PC-3 (cell line): ENCODE measurements at regions not wholly inside any gene's neighbourhood (a gene's known extent, or its start where the extent isn't known, plus 50 kb on each side); places are given as distances from the start of the nearest gene placed in this dataset.
"Not testable (repeated sequence)": the region's sequence is repeated elsewhere in the genome, so short reads cannot be mapped to it uniquely, and the experiment has no call there.

Experiments used
- ATAC-seq: fragments of 200-7000 bp; cut with Tn5 transposase; 2 replicates; pipeline ENCODE4 v1.9.1; 2020; ENCODE audit warnings: mild to moderate bottlenecking, moderate library complexity
- BruUV-seq: library from RNA; stranded (reverse); fragments of 400-500 nt; replicated peaks from 2 replicates; lab custom pipeline; 2021; lab: Mats Ljungman, UMichigan
- CTCF ChIA-PET: fragments of 300-600 bp; sonication (Branson Sonifier 250); formaldehyde crosslinking; loops from one replicate; lab custom pipeline; 2022; ENCODE audit warnings: antibody characterized with exemption; lab: Charles Lee
- POLR2A ChIA-PET: fragments of 300-600 bp; sonication (Branson Sonifier 250); formaldehyde crosslinking; loops from one replicate; lab custom pipeline; 2022; ENCODE audit warnings: antibody characterized with exemption; ENCODE audit not compliant: unreplicated experiment; lab: Charles Lee
- DNase-seq: peaks from one replicate; pipeline ENCODE4 v3.0.0-alpha.2; 2015
- H2AFZ ChIP-seq: fragments of 300-600 bp; sonication (generic); 2 replicates; pipeline ENCODE4 v1.6.0; 2016; ENCODE audit warnings: antibody characterized with exemption, low read length
- H3F3A ChIP-seq: fragments of 300-600 bp; sonication (generic); one replicate; pipeline ENCODE4 v1.6.0; 2017; ENCODE audit warnings: antibody characterized with exemption, low read length, control low read depth, mild to moderate bottlenecking; ENCODE audit not compliant: unreplicated experiment
- H3K27ac ChIP-seq: fragments of 300-600 bp; sonication (generic); 2 replicates; pipeline ENCODE4 v1.5.1; 2016; ENCODE audit warnings: mild to moderate bottlenecking, low read length
- H3K27me3 ChIP-seq: fragments of 300-600 bp; sonication (generic); 2 replicates; pipeline ENCODE4 v1.6.1; 2016; ENCODE audit warnings: low read length, mixed read lengths
- H3K36me3 ChIP-seq: fragments of 300-600 bp; sonication (generic); 2 replicates; pipeline ENCODE4 v1.6.1; 2016; ENCODE audit warnings: low read depth, mixed run types, low read length, mixed read lengths
- H3K4me1 ChIP-seq: fragments of 300-600 bp; sonication (generic); 2 replicates; pipeline ENCODE4 v1.5.1; 2016; ENCODE audit warnings: low read length; ENCODE audit not compliant: insufficient read depth
- H3K4me2 ChIP-seq: fragments of 300-600 bp; sonication (generic); 2 replicates; pipeline ENCODE4 v1.6.0; 2016; ENCODE audit warnings: low read length
- H3K4me3 ChIP-seq: fragments of 300-600 bp; sonication (generic); 2 replicates; pipeline ENCODE4 v1.5.1; 2016; ENCODE audit warnings: mild to moderate bottlenecking, low read length, mixed read lengths
- H3K79me2 ChIP-seq: fragments of 300-600 bp; sonication (generic); 2 replicates; pipeline ENCODE4 v1.6.1; 2017; ENCODE audit warnings: low read length, mixed read lengths
- H3K9ac ChIP-seq: fragments of 300-600 bp; sonication (generic); 2 replicates; pipeline ENCODE4 v1.6.0; 2016; ENCODE audit warnings: mild to moderate bottlenecking, low read length
- H3K9me2 ChIP-seq: fragments of 300-600 bp; sonication (generic); replicated peaks from 2 replicates; pipeline ENCODE4 v1.6.1; 2016; ENCODE audit warnings: mixed run types, low read length, mixed read lengths
- H3K9me3 ChIP-seq: fragments of 300-600 bp; sonication (generic); 2 replicates; pipeline ENCODE4 v1.6.1; 2016; ENCODE audit warnings: low read length, mixed read lengths
- H4K20me1 ChIP-seq: fragments of 300-600 bp; sonication (generic); 2 replicates; pipeline ENCODE4 v1.6.1; 2016; ENCODE audit warnings: low read length, mixed read lengths
- CTCF ChIP-seq: fragments of 300-600 bp; sonication (generic); conservative IDR thresholded peaks from 2 replicates; pipeline ENCODE4 v1.5.1; 2017; ENCODE audit warnings: antibody characterized with exemption, low read depth, mild to moderate bottlenecking, low read length
- EZH2 ChIP-seq: fragments of 300-600 bp; sonication (generic); IDR thresholded peaks from one replicate; pipeline ENCODE4 v1.6.1; 2017; ENCODE audit warnings: antibody characterized with exemption, mild to moderate bottlenecking, low read length; ENCODE audit not compliant: unreplicated experiment
- EZH2phosphoT487 ChIP-seq: fragments of 300-600 bp; sonication (generic); IDR thresholded peaks from 2 replicates; pipeline ENCODE4 v1.6.1; 2018; ENCODE audit warnings: mild to moderate bottlenecking, antibody characterized with exemption, low read length, borderline replicate concordance
- intact Hi-C: fragments of 100-400 bp; cut with micrococcal nuclease; formaldehyde crosslinking; loops from 2 replicates; pipeline ENCODE4 v1.9.0; 2023

- Histone ChIP-seq H3K4me3 (no peak overlapping the region), H3K9me3 (no peaks in the 10 kb centered on the region), H2AFZ (no peak overlapping the region), H4K20me1 (no peaks in the 10 kb centered on the region), H3K36me3 (no peaks in the 10 kb centered on the region), H3K27ac (no peak overlapping the region), H3K9me2 (no peaks in the 10 kb centered on the region), H3K9ac (no peak overlapping the region), H3F3A (no peaks in the 10 kb centered on the region), H3K79me2 (no peaks in the 10 kb centered on the region), H3K4me2 (no peak overlapping the region), H3K4me1 (no peaks in the 10 kb centered on the region), H3K27me3 (peaks cover 45% of the 10 kb centered on the region)
- no TSS peak for BruUV-seq
- TF ChIP-seq EZH2, result no peak
- TF ChIP-seq CTCF, result peak; percentile 40; the same call in 1 of the 2 replicates
- no peak for TF ChIP-seq EZH2phosphoT487
- ChIA-PET POLR2A (no interaction called here), CTCF (no interaction called here)
- DNase-seq (no peak), ATAC-seq (no peak)
- intact Hi-C loops, result no loop called here
These were observed 152.9 kb downstream of the SOD2 start for GRCh38 chr6:159540152-159540551.

- peaks cover 57% of the 10 kb centered on the region for H3K27me3 ChIP-seq
- H3K27ac ChIP-seq, H2AFZ ChIP-seq, H3F3A ChIP-seq, H3K9me3 ChIP-seq, BruUV-seq, CTCF ChIA-PET, H3K9me2 ChIP-seq, H3K4me3 ChIP-seq, intact Hi-C loops, H3K9ac ChIP-seq, H3K79me2 ChIP-seq, H3K4me1 ChIP-seq, H4K20me1 ChIP-seq, ATAC-seq, H3K36me3 ChIP-seq, DNase-seq, POLR2A ChIA-PET, H3K4me2 ChIP-seq: not testable (repeated sequence)
These were observed 155.0 kb downstream of the SOD2 start for GRCh38 chr6:159538031-159538430.

GRCh38 chr6:159535656-159536350 is 157.2 kb downstream of the SOD2 start:
- POLR2A ChIA-PET, result no interaction called here
- ATAC-seq (no peak), DNase-seq (no peak)
- H3F3A ChIP-seq, result no peaks in the 10 kb centered on the region
- TF ChIP-seq EZH2phosphoT487, result no peak
- no peak for TF ChIP-seq EZH2
- no peak for TF ChIP-seq CTCF
- CTCF ChIA-PET, result no interaction called here
- BruUV-seq, result no TSS peak
- H3K4me3 ChIP-seq, result no peak overlapping the region
- no peak overlapping the region for H3K4me2 ChIP-seq
- H3K27me3 ChIP-seq, result peaks cover 43% of the 10 kb centered on the region
- H2AFZ ChIP-seq, result no peak overlapping the region
- H4K20me1 ChIP-seq, result no peaks in the 10 kb centered on the region
- H3K36me3 ChIP-seq, result no peaks in the 10 kb centered on the region
- intact Hi-C loops, result no loop called here
- H3K27ac ChIP-seq, result no peak overlapping the region
- H3K4me1 ChIP-seq, result no peaks in the 10 kb centered on the region
- H3K79me2 ChIP-seq, result no peaks in the 10 kb centered on the region
- H3K9me2 ChIP-seq, result no peaks in the 10 kb centered on the region
- H3K9ac ChIP-seq, result no peak overlapping the region
- H3K9me3 ChIP-seq, result no peaks in the 10 kb centered on the region
